ENCODE measurements at regions not wholly inside any gene's neighbourhood (a gene's known extent, or its start where the extent isn't known, plus 50 kb on each side); places are given as distances from the start of the nearest gene placed in this dataset.
A peak's percentile ranks its signal among the peaks of the same experiment; 100 is the strongest.

DNA sequence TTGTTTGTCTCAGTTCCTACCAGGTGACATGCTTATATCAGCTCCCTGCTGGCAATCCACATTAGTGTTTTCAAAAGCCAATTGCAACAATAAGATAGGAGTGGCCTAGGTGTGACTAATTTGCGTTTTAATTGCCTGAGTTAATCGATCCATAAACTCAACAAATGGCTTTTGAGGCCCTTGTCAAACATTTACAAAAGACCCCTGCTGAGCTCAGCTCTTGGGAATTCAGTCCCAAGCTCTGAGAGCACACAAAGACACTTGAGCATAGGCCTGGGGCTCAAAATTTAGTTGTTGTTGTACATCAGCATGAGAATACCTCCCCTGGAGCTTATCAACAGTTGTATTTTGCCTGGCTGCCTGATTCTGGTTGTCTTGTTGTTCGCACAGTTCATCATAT, 1134.4 kb upstream of the TSPY4 start:
- no peak for DNase-seq (ENCODE audit: low read depth)

DNA sequence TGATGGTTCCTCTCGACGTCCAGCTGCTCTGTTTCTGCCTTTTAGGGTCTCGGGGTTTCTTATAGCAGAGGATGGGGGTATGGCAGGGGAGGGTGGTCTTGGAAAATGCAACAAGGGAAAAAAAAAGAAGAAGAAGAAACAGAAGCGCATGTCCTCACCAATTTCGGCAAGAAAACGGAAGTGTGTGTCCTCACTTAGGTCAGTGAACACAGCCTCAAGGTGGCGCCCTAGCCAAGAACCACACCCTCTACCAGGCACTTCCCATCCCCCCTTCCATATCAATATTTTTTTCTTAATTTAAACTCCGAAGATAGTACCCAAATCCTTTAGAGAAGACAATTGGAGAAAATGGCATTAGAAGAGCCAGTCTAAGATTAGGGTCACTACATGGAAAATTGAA, 1096.1 kb upstream of the TSPY4 start:
- no peak for DNase-seq (ENCODE audit: low read depth)

DNA sequence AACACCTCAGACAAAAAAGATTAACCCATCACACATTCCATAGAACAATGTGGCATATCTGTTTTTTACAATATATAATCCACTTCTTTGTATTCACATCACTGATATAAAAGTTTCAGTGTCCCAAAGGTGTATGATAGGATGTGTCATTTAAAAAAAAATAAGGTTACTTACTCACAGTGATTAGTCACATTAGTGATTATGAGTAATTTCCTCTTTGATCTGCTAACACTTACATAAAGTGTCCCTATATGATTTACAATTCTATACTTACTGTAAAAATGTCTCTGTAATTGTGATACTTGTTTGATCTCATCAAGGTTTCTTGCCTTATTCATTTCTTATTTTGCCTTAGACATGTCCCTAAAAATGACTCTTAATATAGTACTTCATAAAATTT, 1063.5 kb upstream of the TSPY4 start:
- DNase-seq (ENCODE audit: low read depth) = no peak

DNA sequence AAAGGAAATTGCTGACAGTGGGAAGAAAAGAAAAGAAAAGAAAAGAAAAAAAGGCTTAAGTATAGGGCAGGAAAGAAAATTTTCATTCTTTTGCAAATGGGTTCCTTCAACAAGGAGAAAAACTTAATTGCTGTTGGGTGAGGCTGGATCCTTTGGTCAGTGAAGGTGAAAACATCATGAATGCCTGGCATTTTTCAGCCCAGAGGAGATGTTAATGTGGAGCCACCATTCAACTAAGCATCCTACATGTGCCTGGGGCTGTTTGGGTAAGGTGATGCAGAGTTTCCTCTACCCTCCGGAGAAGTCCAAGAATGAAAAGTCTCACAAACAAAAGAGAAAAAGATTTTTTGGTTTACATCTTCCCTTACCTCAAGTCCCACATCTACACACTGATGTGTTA, 1032.2 kb upstream of the TSPY4 start:
- DNase-seq (ENCODE audit: low read depth) = no peak

DNA sequence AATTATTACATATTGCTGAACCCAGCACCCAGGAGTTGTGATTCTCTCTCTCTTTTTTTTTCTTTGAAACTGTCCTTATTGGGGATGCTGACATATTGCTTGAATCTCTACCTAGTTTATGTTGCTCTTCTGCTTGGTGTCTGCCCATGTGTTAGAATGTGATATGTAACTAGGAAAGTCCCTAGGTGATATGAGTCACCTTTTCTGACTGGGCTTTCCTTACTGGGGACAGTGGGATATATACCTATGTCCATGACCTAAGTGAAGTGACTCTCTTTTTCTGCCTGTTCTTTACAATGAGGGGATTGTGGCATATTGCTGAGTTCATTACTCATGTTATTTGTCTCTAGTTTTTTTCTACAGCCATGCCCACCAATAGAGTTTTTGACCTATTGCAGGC, 1013.2 kb upstream of the TSPY4 start:
- DNase-seq (ENCODE audit: low read depth) = no peak

DNA sequence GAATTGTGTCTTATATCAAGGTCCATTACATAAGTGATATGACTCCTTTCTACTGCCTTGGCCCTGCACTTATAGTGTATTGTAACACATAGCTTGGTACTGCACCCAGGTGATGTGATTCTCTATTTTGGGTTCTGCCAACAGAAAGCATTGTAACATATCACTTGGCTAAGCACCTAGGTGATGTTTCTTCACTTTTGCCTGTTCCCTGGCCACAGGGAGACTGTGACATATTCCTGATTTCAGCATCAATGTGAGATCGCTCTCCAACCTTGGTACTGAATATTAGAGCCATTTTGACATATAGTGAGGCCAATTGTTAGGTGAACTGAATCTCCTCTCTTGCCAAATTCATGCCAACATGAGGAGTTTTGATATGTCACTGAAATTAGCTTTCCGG, 1010.3 kb upstream of the TSPY4 start:
- no peak for DNase-seq (ENCODE audit: low read depth)

DNA sequence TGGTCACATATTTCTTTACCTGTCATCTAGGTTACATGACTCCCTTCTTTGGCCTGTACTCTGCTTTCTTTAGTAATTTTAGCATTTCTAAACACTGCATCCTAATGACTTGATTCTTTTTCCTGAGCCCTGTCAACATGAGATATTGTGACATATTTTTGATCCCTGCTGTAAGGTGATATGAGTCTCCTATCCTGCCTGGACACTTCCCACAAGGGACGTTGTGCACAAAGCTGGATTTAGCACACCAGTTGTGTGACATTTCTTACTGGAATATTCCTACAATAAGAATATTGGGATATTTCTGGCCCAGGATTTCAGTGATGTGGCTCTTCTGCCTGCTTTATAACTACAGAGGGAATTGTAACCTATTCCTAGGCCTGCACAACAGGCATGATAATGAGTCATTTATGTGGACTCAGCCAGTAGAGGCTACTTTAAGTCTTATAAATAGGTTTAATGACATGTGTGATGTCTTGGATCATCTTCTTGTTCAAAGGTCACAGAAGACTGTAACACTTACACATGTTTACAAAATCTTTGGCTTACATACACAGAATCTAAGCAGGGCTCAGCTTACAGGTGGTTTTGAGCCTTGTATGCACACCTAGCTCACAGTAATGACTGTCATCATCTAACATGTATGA, 1009.4 kb upstream of the TSPY4 start:
- no peak for DNase-seq (ENCODE audit: low read depth)

DNA sequence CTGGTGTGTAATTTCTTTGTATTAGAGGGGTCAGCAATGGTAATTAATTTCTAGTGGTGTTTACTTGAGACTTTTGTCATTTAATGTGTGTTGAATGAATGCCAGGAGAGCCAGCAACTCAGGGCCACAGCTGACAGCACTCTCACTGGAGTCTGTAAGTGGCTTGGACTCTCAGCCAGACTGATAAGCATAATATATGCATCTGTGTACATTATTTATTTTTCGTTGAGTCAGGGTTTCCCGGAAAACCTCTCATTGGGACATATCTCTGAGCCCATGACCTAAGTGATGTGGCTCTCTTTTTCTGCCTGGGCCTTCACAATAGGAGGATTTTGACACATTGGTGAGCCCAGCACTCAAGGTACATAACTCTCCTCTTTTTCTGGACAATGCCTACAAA, 1007.8 kb upstream of the TSPY4 start:
- DNase-seq (ENCODE audit: low read depth) = no peak

DNA sequence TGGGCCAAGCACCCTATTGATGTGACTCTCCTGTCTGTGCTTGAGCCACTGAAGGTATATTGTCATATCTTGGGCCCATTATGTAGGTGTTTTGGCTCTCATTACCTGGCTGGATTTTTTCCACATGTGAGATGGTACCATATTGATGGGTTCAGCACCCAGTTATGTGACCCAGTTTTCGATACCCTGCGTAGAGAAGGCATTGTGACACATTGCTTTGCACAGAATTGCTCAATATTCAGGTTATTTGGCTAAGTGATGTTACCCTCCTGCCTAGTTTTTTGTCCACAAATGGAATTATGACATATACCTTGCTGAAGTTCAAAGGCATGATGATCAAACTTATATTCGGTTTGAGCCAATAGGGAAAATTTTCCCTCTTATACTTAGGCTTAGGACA, 1007.3 kb upstream of the TSPY4 start:
- no peak for DNase-seq (ENCODE audit: low read depth)

DNA sequence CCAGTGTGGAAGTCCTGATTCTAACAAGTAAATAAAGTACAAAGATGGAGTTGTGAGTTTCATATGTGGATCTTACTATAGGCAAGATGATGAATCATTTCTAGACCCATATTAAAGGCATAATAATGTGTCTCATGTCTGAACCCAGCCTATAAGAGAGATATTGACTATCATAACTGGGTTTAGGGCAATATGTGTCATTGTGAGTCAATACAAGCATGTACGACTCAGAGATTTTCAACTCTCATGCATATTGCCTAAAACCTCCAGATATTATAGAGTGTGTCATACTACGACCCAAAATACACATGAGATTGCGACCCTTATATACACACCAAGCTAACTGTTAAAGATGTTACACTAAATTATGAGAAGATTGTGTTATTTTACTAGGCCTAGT, 1003.9 kb upstream of the TSPY4 start:
- no peak for DNase-seq (ENCODE audit: low read depth)

DNA sequence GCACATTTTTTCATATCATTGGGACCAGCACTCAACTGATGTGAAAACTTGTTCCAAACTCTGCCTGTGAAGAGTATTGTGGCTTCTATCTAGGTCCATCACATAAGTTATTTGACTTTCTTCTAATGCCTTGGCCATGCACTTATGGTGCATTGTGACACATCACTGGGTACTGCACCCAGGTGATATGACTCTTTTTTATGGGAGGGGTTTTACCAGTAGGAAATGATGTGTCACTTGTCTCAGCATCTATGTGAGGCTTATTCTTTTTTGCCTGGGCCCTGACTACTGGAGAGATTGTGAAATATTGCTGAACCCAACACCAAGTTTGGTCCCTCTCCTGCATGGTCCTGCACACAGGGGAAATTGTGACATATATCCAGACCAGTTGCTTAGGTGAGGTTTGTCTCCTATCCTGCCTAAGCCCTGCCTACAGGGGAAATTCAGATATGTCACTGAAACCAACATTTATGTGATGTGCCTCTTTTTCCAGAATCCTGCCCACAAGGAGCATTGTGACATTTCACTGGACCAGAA, 1001.9 kb upstream of the TSPY4 start:
- no peak for DNase-seq (ENCODE audit: low read depth)

DNA sequence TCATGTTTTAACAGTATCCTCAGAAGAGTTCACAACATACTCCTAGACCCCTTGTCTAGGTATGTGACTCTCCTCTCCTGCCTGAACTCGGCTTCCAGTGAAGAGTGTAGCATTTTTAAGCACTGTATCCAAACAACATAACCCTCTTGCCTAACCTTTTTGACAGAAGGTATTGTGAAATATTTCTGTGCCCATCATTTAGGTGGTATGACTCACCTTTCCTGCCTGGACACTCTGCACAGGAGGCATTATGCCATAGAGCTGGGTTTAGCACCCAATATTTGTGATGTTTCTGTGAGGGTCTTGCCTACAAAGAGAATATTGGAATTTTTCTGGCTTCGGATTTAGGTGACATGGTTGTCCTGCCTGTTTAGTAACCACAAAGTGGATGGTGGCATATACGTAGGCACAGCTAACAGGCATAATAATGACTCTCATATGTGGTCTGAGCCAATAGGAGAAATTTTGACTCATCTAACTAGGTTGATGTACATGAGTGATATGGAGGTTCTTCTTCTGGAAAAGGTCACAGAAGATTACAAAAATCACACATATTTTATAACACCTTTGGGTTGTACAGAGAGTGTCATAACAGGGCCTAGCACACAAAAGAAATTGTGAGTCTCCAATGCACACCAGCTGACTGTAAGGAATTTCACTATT, 1001.0 kb upstream of the TSPY4 start:
- no peak for DNase-seq (ENCODE audit: low read depth)

DNA sequence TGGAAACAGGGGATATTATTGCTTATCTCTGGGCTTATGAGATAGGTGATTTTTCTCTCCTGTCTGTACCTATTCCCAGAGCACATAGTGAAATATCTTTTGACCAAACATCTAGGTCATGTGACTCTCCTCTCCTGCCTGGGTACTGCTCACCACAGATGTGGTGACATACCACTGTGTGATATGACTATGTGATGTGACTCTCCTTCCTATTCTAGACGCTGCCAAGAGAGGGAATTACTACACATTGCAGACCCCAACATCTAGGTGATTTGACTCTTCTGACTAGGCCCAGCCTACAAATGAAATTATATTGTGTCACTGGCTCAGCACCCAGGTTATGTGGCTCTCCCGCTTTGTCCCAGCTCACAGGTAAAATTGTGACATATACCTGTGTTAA, 996.3 kb upstream of the TSPY4 start:
- DNase-seq (ENCODE audit: low read depth) = no peak

DNA sequence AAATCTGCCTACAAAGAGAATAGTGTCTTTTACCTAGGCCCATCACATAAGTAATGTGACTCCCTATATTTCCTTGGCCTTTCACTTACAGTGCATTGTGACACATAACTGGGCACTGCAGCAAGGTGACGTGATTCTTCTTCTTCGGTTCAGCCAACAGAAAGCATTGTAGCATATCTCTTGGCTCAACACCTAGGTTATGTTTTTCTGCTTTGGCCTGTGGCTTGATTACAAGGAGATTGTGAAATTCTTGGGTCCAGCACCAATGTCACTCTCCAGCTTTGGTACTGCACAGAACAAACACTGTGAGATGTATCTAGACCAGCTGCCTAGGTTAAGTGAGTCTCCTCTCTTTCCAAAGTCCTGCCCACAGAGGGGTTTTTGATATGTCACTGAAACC, 995.1 kb upstream of the TSPY4 start:
- no peak for DNase-seq (ENCODE audit: low read depth)

DNA sequence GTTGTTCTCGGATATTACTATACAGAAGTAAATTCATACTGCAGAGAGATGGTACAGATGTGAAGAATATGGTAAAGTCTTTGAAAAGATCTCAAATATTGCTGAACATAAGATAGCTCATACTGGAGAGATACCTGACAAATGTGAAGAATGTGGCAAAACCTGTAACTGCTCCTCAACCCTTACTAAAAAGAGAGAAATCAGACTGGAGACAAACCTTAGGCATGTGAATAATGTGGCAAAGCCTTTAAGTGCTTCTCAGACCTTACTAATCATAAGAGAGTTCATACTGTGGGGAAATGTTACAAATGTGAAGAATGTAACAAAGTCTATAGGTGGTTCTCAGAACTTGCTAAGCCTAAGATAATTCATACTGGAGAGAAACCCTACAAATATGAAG, 986.0 kb upstream of the TSPY4 start:
- no peak for DNase-seq (ENCODE audit: low read depth)

DNA sequence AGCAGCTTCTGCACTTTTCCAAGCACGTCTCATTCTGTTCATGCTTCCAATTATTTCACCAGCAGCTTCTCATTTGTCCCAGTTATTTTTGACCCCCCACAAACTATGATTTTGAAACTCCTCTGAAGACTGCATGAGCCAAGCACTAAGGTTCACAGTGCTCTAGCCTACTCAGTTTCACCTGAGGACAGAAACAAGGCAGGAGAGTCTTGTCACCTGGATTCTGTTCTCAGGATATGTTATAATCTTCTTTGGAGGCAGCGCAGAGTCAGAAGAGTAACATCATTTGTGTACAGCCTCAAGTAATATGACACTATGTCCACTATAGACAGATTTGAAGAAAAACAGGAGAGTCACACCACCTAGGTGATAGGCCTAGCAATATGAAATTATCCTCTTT, 985.1 kb upstream of the TSPY4 start:
- DNase-seq (ENCODE audit: low read depth) = no peak

DNA sequence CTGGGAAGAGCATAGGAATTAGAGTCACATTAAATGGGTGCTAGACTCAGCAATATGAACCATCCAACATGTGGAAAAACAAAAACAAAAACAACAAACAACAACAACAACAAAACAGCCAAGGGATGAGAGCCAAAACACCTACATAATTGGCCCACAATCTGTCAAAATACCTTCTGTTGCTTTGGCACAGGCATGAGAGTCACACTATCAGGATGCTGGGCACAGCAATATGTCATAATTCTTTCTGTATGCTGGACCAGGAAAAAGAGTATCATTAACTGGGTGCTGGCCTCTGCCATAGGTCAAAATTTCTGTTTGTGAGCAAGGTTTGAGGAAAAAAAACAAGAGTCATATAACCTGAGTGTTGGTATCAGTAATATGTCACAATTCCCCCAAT, 979.1 kb upstream of the TSPY4 start:
- no peak for DNase-seq (ENCODE audit: low read depth)

DNA sequence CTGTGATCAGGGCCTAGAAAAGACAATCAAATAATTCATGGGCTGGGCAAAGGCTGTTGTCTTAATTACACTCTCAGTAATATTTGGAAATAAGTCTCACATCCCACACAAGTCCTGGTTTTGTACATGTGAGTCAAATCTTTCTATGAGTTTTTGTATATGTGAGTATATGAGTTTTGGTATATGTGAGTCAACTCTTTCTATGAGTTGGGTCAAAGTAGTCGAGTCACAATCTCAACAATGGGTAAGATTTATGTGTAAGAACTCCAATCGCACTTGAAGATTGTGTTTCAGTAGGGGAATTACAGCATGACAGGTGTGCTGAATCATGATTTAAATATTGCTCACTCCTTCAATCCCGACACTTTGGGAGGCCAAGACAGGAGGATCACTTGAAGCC, 975.5 kb upstream of the TSPY4 start:
- no peak for DNase-seq (ENCODE audit: low read depth)

DNA sequence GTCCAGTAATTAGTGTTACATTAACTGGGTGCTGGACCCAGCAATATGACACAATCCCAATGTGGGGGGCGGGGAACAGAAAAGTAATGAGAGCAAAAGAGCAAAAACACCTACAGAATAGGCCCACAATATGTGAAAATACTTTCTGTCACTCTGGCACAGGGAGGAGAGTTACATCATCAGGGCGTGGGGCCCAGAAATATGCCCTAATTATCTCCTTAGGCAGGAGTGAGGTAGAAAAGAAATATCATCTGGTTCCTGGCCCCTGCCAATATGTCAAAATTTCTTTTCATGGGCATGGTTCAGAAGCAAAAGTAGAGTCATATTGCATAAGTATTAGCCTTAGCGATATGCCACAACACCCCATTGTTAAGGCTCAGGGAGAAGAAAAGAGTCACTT, 959.8 kb upstream of the TSPY4 start:
- no peak for DNase-seq (ENCODE audit: low read depth)

DNA sequence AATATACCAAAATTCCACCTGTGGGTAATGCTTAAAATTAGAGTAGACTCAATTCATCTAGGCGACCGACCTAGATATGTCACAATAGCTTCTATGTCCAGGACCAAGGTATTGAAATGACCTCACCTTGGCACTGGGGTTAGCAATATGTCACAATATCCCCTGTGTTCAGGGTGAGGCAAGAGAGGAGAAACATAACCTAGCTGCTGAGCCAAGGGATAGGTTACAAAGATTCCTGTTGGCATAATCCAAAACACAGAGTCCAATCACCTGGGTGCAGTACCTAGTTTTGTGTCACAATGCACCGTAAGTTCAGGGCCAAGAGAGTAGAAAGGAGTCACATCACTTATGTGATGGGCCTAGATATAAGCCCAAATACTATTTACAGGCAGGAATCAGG, 957.5 kb upstream of the TSPY4 start:
- no peak for DNase-seq (ENCODE audit: low read depth)

DNA sequence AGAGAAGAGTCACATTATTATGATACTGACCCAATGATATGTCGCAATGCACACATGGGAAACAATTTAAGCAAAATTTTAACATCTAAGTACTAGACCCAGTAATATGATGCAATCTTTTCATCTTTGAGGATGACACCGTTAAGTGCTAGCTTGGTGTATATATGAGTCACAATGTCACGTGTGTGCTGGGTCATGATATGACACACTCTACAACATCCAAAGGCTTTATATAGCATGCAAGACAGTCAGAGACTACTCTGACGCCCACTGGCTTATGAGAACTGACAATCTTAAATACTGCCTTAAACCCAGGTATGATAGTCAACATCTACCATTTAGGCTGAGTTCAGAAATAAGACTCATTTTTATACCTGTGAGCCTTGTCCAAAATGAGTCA, 955.8 kb upstream of the TSPY4 start:
- DNase-seq (ENCODE audit: low read depth) = peak; percentile 0

DNA sequence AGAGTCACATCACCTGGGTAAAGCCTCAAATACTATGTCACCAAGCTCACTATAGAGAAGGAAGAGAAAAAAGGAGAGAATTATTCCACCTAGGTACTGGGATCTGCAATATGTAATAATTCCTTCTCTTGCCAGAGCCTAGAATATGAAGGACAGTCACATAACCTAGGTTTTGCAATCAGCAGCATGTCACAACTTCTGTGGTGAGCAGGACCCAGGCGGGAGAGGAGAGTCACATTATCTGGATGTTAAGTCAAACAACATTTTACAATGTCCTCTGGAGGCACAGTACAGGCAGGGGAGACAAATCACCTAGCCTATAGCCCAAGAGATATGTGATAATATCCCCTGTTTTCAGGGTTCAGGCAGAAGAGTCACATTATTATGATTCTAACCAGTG, 951.2 kb upstream of the TSPY4 start:
- DNase-seq (ENCODE audit: low read depth) = no peak

DNA sequence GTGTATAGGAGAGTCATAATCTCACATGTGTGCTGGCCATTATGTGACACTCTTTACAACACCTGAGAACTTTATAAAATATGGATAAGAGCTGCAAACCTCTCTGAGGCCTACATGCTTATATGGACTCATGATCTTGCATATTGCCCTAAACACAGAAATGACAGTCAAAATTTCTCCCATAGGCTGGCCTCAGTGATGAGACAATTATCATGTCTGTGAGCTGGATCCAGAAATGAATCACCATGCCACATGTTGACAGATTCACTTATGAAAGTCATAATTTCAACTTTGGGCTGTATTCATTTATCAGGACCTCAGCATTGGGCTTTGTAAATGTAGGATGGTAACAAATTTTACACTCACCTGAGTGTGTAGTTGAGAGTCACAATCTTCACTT, 948.8 kb upstream of the TSPY4 start:
- no peak for DNase-seq (ENCODE audit: low read depth)

DNA sequence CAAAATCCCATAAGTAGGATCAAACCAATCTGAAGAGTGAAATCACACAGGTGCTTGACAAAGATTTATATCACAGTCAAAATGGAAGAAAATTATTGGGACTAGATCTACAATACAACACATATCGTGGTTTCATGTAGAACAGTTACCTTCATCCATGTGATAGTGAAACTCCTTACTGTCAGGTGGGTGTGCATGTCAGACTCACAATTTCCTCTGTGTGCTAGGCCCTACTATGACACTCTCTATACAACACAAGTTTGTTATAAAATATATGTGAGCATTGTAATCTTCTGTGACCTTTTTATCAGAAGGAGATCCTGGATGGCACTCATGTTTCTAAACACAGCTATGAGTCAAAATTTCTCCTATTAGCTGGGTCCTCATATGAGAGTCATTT, 947.0 kb upstream of the TSPY4 start:
- DNase-seq (ENCODE audit: low read depth) = no peak
